Heart right ventricle (tissue), 16 donors: ENCODE measurements at regions not wholly inside any gene's neighbourhood (a gene's known extent, or its start where the extent isn't known, plus 50 kb on each side); places are given as distances from the start of the nearest gene placed in this dataset.
"Not testable (repeated sequence)": the region's sequence is repeated elsewhere in the genome, so short reads cannot be mapped to it uniquely, and the experiment has no call there.

Experiments used
- ATAC-seq, 8 donors: fragments of 200-7000 bp; cut with Tn5 transposase; one replicate each; pipeline ENCODE4 v1.9.1; 2020; ENCODE audit warnings: mild to moderate bottlenecking in 8 of 8, moderate library complexity in 8 of 8, moderate number of reproducible peaks in 1 of 8
- DNase-seq, 2 donors: peaks; one replicate each; pipeline ENCODE4 v3.0.0-alpha.2; 2020
- H3K27ac ChIP-seq, 10 donors: fragments of 200-600 bp; sonication (generic) in 2 of 10; one replicate each; pipeline versions ENCODE4 v1.5.0 to v1.8.0; 2020 to 2022; ENCODE audit warnings: mild to moderate bottlenecking in 3 of 10
- H3K27me3 ChIP-seq, 7 donors: fragments of 200-600 bp; one replicate each; pipeline ENCODE4 v1.8.0; 2021 to 2022; ENCODE audit warnings: mild to moderate bottlenecking in 2 of 7
- H3K36me3 ChIP-seq, 9 donors: fragments of 200-600 bp; sonication (generic) in 1 of 9; one replicate each; pipeline versions ENCODE4 v1.5.0 to v1.8.0; 2020 to 2022; ENCODE audit warnings: mild to moderate bottlenecking in 2 of 9
- H3K4me1 ChIP-seq, 9 donors: fragments of 200-600 bp; sonication (generic) in 1 of 9; one replicate each; pipeline versions ENCODE4 v1.5.0 to v1.8.0; 2020 to 2022; ENCODE audit warnings: mild to moderate bottlenecking in 4 of 9
- H3K4me3 ChIP-seq, 10 donors: fragments of 200-600 bp; sonication (generic) in 2 of 10; one replicate each; pipeline versions ENCODE4 v1.5.0 to v1.8.0; 2020 to 2022; ENCODE audit warnings: mild to moderate bottlenecking in 7 of 10, moderate library complexity in 2 of 10
- H3K9me3 ChIP-seq, 11 donors: fragments of 200-600 bp in 10 of 11; sonication (generic) in 2 of 11; one replicate each; pipeline versions ENCODE4 v1.5.0 to v1.8.0; 2013 to 2022; ENCODE audit warnings: mild to moderate bottlenecking in 2 of 11, control low read depth in 1 of 11, moderate library complexity in 1 of 11
- WGBS, 2 donors: extraction: QIAGEN DNeasy Blood & Tissue Kit; methylation state at CpG; one replicate each; pipeline ENCODE4 v1.1.7; 2013; ENCODE audit warnings: inconsistent platforms in 1 of 2; 5-methylcytosine and 5-hydroxymethylcytosine counted together
- intact Hi-C, 10 donors: fragments of 100-400 bp; cut with DNase I; formaldehyde crosslinking; loops; one replicate each; pipeline versions ENCODE4 v1.11.1 to v1.14.2; 2022
- TF ChIP-seq, protein P1 (sequence below), 9 donors: fragments of 200-600 bp; sonication (generic) in 2 of 9; IDR thresholded peaks; one replicate each; pipeline versions ENCODE4 v1.5.0 to v1.8.0; 2021 to 2022; ENCODE audit warnings: antibody characterized with exemption in 9 of 9, mild to moderate bottlenecking in 5 of 9, moderate library complexity in 1 of 9
- donor health status: Arrhythmogenic right ventricular cardiomyopathy.
- donor health status: ischemic (EF 13 %, LVEDD 7.1; RV severe dilation, severe dysfunction).
- donor health status: healthy with polysubstance abuse.
- donor health status: DM: no; HTN: yes; CAD: no.
- donor health status: DM: no; HTN: no; CAD: no.
- donor health status: ischemic (EF 25% LVEDD 6.9; RV normal size, moderate dysfunction).
- donor health status: ischemic (EF 25% LVEDD 5.7; RV mildly dilated, moderate dysfunction).
- donor health status: healthy.
- donor health status: DM: yes; HTN: yes; CAD: no.
- donor health status: Ischemic cardiomyopathy.
- donor health status: ischemic (EF 35%, LVEDD 5.7; RV mildly dilated, moderate dysfunction).
- donor health status: nonischemic (EF 11% LVEDD 7.7; RV severe dilation, severe dysfunction).
- donor health status: DM: yes; HTN: yes; CAD: no.
- donor health status: PGD.
- donor health status: ischemic (EF 29% LVEDD 5.4; RV normal size, mild dysfunction).
- donor health status: nonischemic (EF 23%, LVEDD 6.1; RV moderate dilation, normal function).

DNA sequence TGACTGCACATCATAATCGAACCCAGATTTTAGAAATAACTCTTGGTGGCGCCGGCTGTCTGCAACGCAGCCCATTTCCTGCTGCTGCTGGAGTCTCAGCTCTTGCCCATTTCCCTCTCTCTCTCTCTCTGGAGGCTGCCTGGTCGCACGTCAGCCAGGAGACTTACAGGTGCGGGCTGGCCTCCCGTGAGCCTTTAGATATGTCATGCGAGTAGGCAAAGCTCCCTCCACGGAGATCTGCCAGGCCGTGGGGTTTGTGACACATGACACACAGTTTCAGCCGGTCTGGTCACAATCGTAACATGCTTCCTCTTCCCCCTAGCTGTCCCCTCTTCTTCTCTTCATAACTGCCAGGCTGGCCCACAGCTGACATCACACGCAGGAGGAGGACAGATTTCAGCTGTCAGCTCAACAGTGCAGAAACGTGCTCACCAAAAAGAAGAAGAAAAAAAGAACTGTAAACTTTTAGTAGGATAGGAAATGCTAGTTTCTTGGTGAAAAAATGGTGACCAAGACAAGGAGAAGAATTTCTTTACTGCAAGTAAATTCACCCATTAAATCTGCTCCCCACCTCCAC lies 489.3 kb downstream of the ZNF516 start:
- Histone ChIP-seq H3K4me3 (no peak overlapping the region), H3K4me1 (no peaks in the 10 kb centered on the region), H3K27ac (no peak overlapping the region), H3K27me3 (peaks cover 0 to 4% (median 0%) of the 10 kb centered on the region in 7 donors), H3K36me3 (no peaks in the 10 kb centered on the region), H3K9me3 (no peaks in the 10 kb centered on the region)
- intact Hi-C loops: no loop called here
- no peak for DNase-seq
- WGBS, 2 donors: 46 to 59% methylated on average over 15 of the region's 15 CpGs
- TF ChIP-seq, protein P1, sequence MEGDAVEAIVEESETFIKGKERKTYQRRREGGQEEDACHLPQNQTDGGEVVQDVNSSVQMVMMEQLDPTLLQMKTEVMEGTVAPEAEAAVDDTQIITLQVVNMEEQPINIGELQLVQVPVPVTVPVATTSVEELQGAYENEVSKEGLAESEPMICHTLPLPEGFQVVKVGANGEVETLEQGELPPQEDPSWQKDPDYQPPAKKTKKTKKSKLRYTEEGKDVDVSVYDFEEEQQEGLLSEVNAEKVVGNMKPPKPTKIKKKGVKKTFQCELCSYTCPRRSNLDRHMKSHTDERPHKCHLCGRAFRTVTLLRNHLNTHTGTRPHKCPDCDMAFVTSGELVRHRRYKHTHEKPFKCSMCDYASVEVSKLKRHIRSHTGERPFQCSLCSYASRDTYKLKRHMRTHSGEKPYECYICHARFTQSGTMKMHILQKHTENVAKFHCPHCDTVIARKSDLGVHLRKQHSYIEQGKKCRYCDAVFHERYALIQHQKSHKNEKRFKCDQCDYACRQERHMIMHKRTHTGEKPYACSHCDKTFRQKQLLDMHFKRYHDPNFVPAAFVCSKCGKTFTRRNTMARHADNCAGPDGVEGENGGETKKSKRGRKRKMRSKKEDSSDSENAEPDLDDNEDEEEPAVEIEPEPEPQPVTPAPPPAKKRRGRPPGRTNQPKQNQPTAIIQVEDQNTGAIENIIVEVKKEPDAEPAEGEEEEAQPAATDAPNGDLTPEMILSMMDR (IDR thresholded peaks at IDR 0.05): no peak
- no peak for ATAC-seq

DNA sequence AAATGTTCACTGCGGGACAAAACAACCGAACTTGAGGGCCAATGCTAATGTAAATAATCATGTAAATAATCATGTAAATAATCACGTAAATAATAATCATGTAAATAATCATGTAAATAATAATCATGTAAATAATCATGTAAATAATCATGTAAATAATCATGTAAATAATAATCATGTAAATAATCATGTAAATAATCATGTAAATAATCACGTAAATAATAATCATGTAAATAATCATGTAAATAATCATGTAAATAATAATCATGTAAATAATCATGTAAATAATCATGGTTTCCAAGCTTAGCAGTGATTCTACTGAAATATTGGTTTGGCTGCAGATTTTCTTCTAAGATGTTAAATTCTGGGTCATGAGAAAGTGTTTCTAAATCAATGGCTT lies 507.1 kb downstream of the ZNF516 start:
- H3K4me1 ChIP-seq, ATAC-seq, H3K27me3 ChIP-seq, H3K36me3 ChIP-seq, DNase-seq, intact Hi-C loops, H3K27ac ChIP-seq, H3K4me3 ChIP-seq, H3K9me3 ChIP-seq: not testable (repeated sequence)
- WGBS, 2 donors: 76 to 86% methylated on average over 4 of the region's 4 CpGs

DNA sequence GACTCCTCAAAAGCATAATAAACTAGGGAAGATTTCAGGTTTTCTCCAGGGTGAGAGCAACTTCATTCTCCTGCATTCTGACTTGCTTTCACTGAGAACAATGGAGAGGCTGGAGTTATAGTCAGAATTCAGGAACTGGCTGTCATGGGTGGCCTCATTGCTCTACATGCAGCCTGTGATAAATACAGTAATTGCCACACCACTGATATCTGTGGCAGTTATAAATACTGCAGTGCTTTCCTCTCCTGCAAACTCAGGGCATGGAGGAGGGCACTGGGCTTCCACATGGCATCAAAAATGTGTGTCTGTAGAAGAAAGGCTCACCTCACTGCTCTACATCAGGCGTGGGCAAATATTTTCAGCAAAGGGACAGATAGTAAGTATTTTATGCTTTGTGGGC lies 510.2 kb downstream of the ZNF516 start:
- H3K27ac ChIP-seq: no peak overlapping the region
- no peaks in the 10 kb centered on the region for H3K4me1 ChIP-seq
- peaks cover 0 to 4% (median 0%) of the 10 kb centered on the region in 7 donors for H3K27me3 ChIP-seq
- intact Hi-C loops: no loop called here
- no peak for DNase-seq
- H3K9me3 ChIP-seq: peaks cover 0 to 5% (median 0%) of the 10 kb centered on the region in 11 donors
- no peak overlapping the region for H3K4me3 ChIP-seq
- ATAC-seq: peak in 1 of 8 donors; percentile 70
- no peaks in the 10 kb centered on the region for H3K36me3 ChIP-seq
- TF ChIP-seq, protein P1 (IDR thresholded peaks at IDR 0.05): no peak
- 84 to 88% methylated on average over 1 of the region's 1 CpG for WGBS, 2 donors

DNA sequence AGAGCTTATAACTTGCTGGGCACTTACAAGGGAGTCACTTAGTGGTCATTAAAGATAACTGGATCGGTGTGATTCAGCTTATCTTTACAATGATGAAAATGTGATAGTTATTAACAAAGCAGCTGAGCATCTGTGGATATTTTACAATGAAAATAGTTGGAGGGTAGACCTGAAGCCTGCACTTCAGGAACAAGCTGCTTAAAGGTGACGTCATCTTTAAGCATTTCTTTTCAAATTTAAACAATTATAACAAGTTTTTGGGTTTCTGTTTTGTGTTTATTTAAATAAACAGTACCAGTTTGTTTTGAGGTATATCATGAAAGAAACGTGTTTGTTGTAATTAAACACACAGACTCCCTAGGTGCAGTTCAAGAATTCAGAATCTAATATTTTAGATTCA lies 513.9 kb downstream of the ZNF516 start:
- 64 to 70% methylated on average over 3 of the region's 3 CpGs for WGBS, 2 donors
- H3K36me3 ChIP-seq: no peaks in the 10 kb centered on the region
- peaks cover 0 to 3% (median 0%) of the 10 kb centered on the region in 7 donors for H3K27me3 ChIP-seq
- TF ChIP-seq, protein P1 (IDR thresholded peaks at IDR 0.05): no peak
- intact Hi-C loops: no loop called here
- ATAC-seq (no peak), DNase-seq (no peak)
- no peak overlapping the region for H3K4me3 ChIP-seq
- no peaks in the 10 kb centered on the region for H3K4me1 ChIP-seq
- H3K9me3 ChIP-seq: peaks cover 0 to 5% (median 0%) of the 10 kb centered on the region in 11 donors
- H3K27ac ChIP-seq: no peak overlapping the region

DNA sequence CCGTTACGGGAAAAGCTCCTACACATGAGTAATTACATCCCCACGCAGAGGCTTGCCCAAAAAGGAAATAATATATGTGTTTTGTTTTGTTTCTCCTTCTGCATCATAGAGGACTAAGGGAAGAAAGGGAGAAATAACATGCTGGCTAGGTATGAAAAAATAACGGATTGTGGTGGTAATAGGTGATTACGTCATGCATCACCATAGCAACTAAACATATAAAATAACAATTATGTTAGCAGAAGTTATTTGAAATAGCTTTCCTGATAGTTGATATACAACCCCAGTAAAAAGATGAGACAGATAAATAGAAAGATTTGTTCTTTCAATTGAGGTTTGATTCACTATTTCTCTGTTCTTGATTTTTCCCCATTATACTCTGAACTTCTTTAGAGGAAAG lies 518.0 kb downstream of the ZNF516 start:
- Histone ChIP-seq H3K9me3 (no peaks in the 10 kb centered on the region), H3K4me3 (no peak overlapping the region), H3K4me1 (no peaks in the 10 kb centered on the region), H3K27ac (no peak overlapping the region), H3K27me3 (peaks cover 0 to 3% (median 0%) of the 10 kb centered on the region in 7 donors), H3K36me3 (no peaks in the 10 kb centered on the region)
- intact Hi-C loops: no loop called here
- ATAC-seq: no peak
- no peak for DNase-seq
- TF ChIP-seq, protein P1 (IDR thresholded peaks at IDR 0.05): no peak
- WGBS, 2 donors: 63 to 74% methylated on average over 5 of the region's 5 CpGs
